GM21526 (cell line): ENCODE measurements at regions not wholly inside any gene's neighbourhood (a gene's known extent, or its start where the extent isn't known, plus 50 kb on each side); places are given as distances from the start of the nearest gene placed in this dataset.
"Not testable (repeated sequence)": the region's sequence is repeated elsewhere in the genome, so short reads cannot be mapped to it uniquely, and the experiment has no call there.

Experiments used
- ATAC-seq: cut with Tn5 transposase; IDR thresholded peaks from one replicate; pipeline ENCODE4 v1.9.1; 2021; ENCODE audit warnings: moderate library complexity; ENCODE audit not compliant: unreplicated experiment, low FRiP score

DNA sequence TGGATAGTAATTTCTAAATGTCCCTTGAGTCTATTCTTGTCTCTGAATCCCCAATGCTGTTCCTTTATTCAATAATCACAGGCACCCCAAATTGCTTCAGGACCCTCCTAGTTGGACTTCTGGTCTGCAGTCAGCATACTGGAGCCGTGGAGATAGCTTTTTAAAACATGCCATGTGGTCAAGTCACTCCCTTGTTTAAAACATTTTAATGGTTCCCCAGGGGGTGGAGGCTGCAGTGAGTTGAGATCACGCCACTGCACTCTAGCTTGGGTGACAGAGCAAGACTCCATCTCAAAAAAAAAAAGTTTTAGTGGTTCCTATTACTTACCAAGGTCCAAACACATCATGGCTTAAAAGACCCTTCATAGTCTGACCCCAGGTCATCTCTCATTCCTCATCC, 220.3 kb downstream of the ADAMTS15 start:
- no peak for ATAC-seq

DNA sequence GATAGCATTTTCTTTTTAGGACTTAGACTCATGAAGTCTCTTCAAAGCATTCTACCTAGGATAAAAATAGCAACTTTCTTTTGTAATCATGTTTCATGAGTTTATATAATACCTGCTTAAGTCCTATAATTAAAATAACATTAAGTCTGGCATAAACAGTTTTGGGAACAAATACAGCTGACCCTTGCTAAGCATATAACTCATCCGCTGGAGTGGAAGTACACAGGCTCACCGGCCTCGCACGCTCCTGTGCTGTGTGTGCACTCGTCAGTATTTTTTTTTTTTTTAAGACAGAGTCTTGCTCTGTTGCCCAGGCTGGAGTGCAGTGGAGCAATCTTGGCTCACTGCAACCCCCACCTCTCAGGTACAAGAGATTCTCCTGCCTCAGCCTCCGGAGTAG, 221.8 kb downstream of the ADAMTS15 start:
- no peak for ATAC-seq

GRCh38 chr11:130671801-130672700, 223.6 kb downstream of the ADAMTS15 start:
- ATAC-seq, result no peak

- no peak for ATAC-seq
Observed at GRCh38 chr11:130672911-130673310, 224.5 kb downstream of the ADAMTS15 start.

DNA sequence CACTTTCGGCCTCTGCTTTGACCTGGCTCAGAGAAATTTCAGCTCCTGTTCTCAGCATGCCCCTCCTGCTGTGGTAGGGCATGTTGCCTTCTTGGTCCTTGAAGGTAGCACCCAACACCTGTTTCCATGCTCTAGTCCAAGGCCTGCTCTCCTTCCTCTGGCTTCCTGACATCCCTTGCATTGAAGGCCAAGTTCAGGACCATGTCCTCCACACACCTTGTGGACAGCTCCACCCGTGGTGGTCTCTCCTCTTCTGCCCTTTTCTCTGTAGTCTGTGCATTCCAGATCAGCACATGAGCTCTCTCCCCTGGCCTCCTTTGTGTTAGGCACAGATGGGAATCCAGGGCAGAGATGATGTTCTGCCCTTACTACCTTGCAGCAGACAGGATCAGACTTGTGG, 225.3 kb downstream of the ADAMTS15 start:
- no peak for ATAC-seq

- ATAC-seq, result no peak
Observed at GRCh38 chr11:130674686-130675308, 226.4 kb downstream of the ADAMTS15 start.

- ATAC-seq, result no peak
Observed at GRCh38 chr11:130675371-130675821, 227.0 kb downstream of the ADAMTS15 start.

- ATAC-seq, result no peak
Observed at GRCh38 chr11:130675917-130676316, 227.5 kb downstream of the ADAMTS15 start.

DNA sequence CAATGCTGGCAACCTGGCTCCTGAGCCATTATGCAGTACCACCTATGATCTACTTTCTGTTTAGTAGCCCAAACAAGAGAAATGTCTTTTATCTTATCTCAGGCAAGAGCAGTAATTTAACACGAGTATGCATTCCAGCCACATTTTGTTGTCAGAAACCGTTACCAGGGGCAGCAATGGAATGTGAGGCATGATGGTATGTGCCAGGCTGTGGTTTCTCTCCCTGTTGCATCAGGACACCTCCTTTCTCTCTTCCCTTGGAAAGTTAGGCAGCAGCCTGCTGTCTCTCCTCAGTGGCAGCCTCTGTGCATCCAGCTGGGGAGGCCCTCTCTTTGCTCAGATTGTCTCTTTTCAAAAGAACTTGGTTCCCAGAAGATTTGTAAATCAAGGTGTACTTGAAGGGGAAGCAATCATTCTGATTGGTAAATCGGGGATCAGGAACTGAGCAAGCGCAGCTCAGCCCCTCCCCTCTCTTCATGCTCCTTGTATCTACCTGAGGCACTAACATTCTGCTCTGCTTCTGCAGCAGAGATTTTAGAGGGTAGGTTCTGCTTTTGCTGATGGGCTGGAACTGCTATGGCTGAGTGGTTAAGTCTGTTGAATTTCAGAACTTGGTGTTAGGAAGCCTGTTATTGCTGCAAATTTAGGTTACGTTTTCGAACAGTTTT, 229.2 kb downstream of the ADAMTS15 start:
- no peak for ATAC-seq

- no peak for ATAC-seq
Observed at GRCh38 chr11:130679247-130679646, 230.8 kb downstream of the ADAMTS15 start.

DNA sequence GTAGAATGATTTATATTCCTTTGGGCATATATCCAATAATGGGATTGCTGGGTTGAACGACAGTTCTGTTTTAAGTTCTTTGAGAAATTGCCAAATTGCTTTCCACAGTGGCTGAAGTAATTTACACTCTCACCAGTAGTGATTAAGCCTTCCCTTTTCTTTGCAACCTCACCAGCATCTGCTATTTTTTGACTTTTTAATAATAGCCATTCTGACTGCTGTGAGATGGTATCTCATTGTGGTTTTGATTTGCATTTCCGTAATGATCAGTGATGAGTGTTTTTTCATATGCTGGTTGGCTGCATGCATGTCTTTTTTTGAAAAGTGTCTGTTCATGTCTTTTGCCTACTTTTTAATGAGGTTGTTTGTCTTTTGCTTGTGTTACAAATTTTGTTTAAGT, 233.8 kb downstream of the SNX19 start:
- not testable (repeated sequence) for ATAC-seq

DNA sequence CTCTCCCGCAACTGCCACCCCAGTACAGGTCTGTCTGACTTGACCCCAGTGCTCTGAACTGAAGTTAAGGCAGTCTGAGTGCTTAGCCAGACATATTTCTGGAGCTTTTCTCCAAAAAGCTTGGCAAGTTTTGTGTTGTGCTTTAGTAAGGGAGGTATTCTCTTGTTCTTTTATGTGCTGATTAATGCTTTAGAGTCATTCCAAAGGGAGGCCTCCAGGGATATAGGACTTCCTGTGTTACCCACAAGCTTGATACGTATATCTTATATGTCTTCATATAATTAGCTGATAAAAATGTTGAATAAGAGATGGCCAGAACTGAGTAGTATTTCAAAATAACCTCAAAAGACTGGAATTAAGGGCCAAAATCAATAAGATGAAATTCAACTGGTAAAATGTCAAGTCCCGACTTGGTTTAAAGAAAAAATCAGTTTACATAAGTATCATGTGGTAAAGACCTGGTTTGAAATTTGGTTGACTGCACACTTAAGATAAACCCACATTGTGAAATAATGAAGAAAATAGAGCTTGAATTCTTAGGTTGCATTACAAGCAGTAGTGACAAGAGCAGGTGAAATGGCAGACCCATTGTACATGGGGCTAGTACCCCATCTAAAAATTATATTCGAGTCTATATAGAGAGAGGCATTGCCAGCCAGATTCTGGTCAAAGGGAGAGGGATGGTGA, 226.9 kb downstream of the SNX19 start:
- ATAC-seq, result no peak

GRCh38 chr11:130691581-130691980, 224.7 kb downstream of the SNX19 start:
- ATAC-seq, result no peak

DNA sequence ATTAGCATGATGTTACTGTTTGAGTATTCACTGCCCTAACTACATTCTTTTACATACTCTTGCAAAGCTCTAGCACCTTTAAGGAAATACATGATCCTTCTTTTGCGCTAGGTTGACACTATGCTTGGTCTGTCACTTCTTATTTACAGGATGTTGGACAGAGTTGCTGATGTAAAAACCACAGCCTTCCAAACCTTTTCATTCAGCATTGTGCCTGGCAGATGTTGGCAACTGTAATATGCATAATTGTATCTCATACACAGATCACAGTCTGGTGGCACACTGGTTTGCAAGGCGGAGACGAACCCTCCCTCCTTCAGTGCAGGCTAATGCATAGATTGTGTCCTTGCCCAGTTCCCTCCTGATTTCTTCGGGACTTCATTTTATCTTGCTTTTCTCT, 224.1 kb downstream of the SNX19 start:
- ATAC-seq, result no peak

- ATAC-seq, result no peak
Observed at GRCh38 chr11:130693543-130693942, 222.7 kb downstream of the SNX19 start.

DNA sequence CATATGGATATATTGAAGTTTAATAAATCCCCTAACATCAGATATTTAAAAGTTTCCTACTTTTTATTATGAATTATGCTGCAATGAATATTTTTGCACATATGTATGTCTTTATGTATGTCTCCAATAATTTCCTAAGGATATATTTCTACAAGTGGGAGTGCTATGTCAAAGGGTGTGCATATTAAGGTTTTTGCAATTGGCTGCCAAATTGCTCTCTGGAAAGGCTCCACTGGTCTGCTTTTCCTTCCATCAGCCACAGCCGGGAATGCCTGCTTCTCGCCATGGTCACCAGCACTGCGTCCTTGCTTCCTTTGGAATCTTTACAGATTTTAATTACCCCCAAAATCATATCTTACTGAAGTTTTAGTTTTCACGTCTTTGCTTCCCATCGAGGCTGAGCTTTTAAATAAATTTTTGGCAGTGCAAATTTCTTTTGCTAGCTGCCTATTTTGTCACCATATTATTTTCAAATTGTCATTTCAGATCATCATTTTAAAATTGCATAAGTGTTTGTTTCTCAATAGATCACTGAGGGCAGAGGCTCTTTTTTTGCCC, 221.7 kb downstream of the SNX19 start:
- no peak for ATAC-seq

DNA sequence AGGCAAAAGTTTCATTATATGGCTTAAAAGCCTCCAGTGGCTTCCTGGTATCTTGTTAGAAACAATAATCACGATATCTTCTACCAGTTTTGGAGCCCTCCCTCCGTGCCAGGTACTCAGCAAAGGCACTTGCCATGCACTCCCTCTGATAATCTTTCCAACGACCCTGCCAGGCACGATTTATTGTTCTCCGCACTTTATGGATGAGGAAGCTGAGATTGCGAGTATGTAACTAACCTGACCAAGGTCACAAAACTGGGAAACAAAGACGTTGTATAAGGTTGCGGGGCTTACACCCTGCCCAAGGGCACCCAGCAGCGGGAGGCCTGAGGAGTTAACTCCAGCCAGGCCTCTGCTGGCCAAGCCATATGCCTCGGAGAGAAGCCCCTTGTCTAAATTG, 218.1 kb downstream of the SNX19 start:
- no peak for ATAC-seq

GRCh38 chr11:130699561-130699960, 216.7 kb downstream of the SNX19 start:
- ATAC-seq, result no peak

GRCh38 chr11:130700092-130700491, 216.2 kb downstream of the SNX19 start:
- ATAC-seq, result no peak

GRCh38 chr11:130703489-130704190, 212.6 kb downstream of the SNX19 start:
- no peak for ATAC-seq
